Renal cortical epithelial cell (primary cell): ENCODE measurements at regions not wholly inside any gene's neighbourhood (a gene's known extent, or its start where the extent isn't known, plus 50 kb on each side); places are given as distances from the start of the nearest gene placed in this dataset.

Experiments used
- DNase-seq: peaks from one replicate; pipeline ENCODE4 v3.0.0-alpha.2; 2011; ENCODE audit warnings: low read depth

DNA sequence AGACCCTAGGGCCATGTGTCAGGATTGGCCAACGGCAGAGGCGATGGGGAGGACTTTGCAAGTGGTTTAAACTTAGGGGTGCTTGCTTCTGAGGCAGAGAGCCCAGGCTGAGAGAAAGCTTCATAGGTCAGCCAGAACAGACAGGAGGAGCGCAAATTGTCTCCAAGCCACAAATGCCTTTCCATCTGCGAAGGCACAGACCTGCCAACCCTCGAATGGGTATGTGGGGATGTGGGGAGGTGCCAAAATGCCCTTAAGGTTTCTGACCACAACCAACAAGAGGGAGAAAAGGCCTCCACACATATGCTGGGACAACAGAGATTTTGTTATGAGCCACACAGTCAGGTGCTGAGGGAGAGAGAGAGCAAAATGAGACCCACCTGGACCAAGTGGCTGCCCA lies 283.6 kb downstream of the CYP26B1 start:
- DNase-seq, result no peak

- no peak for DNase-seq
These were observed 284.3 kb downstream of the CYP26B1 start for GRCh38 chr2:71863396-71863795.

DNA sequence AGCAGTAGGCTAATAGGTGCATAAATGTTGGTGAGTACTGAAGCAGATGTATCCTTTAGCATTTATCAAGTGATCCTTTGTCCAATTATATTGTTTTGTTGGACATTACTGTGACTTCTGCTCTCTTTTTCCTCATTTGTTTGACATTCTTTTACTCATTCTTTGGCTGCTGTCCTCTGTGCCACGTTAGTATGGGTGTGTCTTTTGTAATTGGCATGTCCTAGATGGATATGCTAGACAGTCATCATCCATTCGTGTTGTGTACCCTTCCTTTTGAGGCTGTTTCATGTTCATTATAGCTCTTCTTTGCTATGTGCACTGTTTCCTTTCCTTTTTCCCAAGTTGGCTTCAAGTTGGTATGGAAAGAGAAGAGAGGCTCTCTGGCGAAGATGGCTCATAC lies 284.7 kb downstream of the CYP26B1 start:
- no peak for DNase-seq

- no peak for DNase-seq
These were observed 286.2 kb downstream of the CYP26B1 start for GRCh38 chr2:71861186-71862160.

GRCh38 chr2:71860381-71860926 lies 287.2 kb downstream of the CYP26B1 start:
- no peak for DNase-seq

- DNase-seq, result no peak
These were observed 288.3 kb downstream of the CYP26B1 start for GRCh38 chr2:71859211-71859847.

DNA sequence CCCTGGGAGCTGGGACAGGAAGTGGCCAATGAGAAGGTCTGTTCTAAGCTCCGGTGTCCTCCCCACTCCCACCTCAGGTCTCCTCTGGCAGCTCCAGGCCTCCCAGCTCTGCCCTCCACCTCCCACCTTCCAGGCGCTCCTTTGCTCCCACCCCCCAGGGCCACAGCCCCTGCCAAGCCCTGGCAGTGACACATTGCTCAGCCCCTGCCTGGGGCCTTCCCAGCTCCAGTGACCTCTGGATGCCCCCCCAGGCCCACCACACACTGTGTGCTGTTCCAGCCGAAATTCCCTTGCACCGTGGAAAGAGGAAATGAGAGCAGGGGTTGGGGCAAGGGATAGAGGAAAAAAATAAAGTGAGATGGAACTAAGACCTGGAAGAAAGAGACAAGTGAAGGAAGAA lies 289.6 kb downstream of the CYP26B1 start:
- DNase-seq, result no peak

- no peak for DNase-seq
These were observed 290.0 kb downstream of the CYP26B1 start for GRCh38 chr2:71857636-71858035.

- DNase-seq, result peak; percentile 7
These were observed 290.7 kb downstream of the CYP26B1 start for GRCh38 chr2:71856773-71857525.

GRCh38 chr2:71853858-71854257 lies 293.8 kb downstream of the CYP26B1 start:
- no peak for DNase-seq

DNA sequence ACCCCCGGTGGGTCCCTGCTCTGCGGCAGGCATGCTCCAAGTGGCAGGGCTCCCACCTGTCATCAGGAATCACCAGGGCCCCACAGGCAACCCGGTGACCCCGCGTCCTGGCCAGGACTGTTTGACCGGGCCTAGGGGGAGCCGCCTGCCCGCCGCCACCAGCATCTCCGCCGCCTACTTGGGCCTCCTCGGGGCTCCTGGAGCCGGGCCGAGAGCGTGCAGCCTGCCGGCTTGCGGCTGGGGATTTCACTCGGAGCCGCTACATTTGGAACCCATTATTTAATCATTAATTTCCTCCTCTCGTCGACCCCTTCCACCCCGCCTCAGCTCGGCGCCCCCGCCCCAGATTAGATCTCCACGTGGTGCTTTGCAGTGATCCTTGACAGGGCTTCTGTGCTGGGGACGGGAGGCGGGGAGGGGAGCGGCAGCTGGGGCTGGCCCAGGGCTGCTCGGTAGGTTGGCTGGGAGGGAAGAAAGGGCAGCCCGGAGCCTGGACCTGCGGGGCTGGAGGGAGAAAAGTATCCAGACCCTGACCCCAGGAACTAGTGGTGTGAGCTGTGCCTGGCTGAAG lies 295.4 kb downstream of the CYP26B1 start:
- DNase-seq, result no peak

DNA sequence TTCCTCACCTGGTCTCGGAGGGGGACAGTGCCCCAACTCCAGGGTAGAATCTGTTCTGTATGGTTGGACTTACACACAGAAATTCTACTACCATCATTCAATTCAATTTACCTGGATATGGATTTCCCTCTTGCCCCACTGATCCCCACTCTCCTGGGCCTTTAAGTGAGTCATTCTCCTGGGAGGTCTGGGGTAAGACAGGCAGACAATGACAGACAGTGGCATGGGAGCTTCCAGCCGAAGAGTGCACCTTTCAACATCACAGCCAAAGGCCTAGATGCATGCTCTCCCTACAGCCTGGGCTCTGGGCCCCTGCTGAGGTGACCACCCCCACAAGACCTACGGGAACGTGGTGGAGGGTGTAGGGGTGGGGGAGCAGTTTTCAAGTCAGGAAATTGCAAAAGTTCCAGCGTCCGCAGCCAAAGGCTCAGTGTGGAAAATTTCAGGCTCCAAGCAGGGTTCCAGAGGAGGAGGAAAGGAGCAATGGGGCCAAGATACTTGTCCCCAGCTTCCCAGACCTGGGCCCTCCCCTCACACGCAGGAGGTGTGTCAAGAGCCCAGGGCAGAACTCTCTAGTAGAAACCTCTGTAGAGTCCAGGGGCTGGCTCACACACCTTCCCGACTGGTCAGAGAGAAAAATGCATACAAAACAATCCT lies 296.4 kb downstream of the CYP26B1 start:
- no peak for DNase-seq

GRCh38 chr2:71850306-71850801 lies 297.3 kb downstream of the CYP26B1 start:
- no peak for DNase-seq

- no peak for DNase-seq
These were observed 297.9 kb downstream of the CYP26B1 start for GRCh38 chr2:71849607-71850305.

DNA sequence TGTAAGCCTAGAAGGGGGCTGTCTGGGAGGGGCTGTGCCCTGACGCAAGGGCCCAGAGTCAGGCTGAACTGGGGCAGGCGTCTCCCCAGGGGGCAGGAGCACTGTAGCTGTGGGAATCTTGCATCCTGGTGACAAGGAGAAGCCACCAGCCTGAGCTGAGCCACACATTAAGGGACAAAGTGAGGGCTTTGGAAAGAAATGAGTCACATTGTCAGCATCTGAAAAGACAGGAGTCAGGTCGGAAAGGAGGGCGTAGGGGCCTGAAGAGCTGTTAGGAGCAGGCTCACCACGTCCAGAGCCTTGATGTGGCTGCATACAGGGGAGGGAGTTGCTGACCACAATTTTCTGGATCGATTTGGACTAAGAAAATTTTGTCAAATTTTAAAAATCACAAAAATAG lies 298.6 kb downstream of the CYP26B1 start:
- no peak for DNase-seq

DNA sequence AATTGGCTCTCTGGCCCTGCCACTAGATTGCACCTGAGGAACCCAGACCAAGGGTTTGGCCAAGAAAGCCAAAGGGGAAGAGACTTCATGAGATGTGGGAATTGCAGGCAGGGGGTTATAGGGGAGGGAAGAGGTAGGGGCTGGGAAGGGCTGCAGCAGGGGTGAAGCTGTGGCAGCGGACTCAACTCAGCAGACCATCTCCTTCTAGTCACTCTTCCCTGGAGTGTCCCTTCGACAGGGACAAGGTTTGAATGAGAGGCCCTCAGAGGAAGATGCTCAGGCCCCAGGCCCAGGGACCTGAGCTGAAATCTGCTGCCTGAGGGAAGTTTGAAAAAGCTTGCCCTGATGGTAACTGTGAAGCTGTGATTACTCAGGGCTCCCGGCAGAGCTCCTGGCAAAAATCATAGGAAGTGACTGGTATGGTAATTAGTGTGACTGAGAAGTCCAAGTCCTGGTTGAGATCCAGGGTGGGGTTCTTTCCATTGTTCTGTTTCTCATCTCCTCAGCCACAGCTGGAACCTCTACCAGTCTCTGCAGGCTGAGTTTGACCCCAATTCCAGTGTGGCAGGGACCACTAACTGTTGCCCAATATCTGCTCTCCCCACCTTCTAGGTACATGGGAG lies 300.9 kb downstream of the CYP26B1 start:
- no peak for DNase-seq

- no peak for DNase-seq
These were observed 301.6 kb downstream of the CYP26B1 start for GRCh38 chr2:71846072-71846471.

- no peak for DNase-seq
These were observed 302.7 kb downstream of the CYP26B1 start for GRCh38 chr2:71844967-71845366.

DNA sequence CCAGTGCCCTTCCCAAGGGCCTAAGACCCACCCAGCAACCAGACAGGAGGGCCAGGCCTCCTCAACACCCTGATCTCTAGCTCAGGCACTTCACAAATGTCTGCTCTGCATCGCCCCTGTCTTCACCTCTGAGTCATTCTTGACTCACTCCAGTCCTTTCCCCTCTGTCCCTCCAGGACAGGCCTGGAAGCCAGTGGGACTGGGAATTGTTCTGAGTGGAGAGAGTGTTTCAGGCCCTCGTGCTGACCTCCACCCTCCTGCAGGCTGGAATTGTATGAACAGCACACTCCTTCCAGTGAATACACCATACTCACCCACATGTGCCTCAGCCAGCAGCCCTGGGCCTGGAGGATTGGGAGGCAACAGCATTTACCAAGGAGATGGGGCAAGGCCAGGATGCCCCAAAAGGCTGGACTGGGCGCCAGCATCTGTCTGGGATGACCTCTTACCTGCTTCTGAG lies 304.2 kb downstream of the CYP26B1 start:
- DNase-seq, result peak; percentile 51

- DNase-seq, result no peak
These were observed 304.9 kb downstream of the CYP26B1 start for GRCh38 chr2:71842744-71843143.
